Stomach (tissue), 4 donors: ENCODE measurements at regions not wholly inside any gene's neighbourhood (a gene's known extent, or its start where the extent isn't known, plus 50 kb on each side); places are given as distances from the start of the nearest gene placed in this dataset.

Experiments used
- EP300 ChIP-seq: sonication (generic); formaldehyde crosslinking; IDR thresholded peaks from one replicate; pipeline ENCODE4 v1.6.1; 2017; ENCODE audit warnings: antibody characterized with exemption
- TF ChIP-seq, protein P1 (sequence below), 7 experiments: fragments of 450-650 bp in 4 of 7; fragments of 200-600 bp in 3 of 7; sonication (generic) in 3 of 7; IDR thresholded peaks; one replicate each; pipeline ENCODE4 v1.5.1; 2016 to 2019; ENCODE audit warnings: antibody characterized with exemption in 7 of 7, control low read depth in 2 of 7, mild to moderate bottlenecking in 1 of 7

DNA sequence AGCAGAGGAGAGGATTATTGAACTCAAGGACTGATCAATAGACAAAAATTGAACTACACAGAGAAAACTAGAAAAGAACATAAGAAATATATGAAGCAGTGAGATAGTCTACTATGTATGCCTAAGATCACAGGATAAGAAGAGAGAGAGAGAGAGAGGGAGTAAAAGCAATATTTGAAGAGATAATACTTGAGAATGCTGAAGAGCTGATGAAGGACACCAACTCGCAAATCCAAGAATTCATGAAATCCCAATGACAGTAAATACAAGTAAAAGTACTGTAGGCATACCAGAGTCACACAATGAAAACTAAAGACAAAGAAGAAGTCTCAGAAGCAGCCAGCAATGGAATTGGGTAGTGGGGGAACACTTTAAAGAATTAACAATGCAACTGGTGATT is 260.1 kb upstream of the SPAG17 start:
- TF ChIP-seq, protein P1, sequence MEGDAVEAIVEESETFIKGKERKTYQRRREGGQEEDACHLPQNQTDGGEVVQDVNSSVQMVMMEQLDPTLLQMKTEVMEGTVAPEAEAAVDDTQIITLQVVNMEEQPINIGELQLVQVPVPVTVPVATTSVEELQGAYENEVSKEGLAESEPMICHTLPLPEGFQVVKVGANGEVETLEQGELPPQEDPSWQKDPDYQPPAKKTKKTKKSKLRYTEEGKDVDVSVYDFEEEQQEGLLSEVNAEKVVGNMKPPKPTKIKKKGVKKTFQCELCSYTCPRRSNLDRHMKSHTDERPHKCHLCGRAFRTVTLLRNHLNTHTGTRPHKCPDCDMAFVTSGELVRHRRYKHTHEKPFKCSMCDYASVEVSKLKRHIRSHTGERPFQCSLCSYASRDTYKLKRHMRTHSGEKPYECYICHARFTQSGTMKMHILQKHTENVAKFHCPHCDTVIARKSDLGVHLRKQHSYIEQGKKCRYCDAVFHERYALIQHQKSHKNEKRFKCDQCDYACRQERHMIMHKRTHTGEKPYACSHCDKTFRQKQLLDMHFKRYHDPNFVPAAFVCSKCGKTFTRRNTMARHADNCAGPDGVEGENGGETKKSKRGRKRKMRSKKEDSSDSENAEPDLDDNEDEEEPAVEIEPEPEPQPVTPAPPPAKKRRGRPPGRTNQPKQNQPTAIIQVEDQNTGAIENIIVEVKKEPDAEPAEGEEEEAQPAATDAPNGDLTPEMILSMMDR (IDR thresholded peaks at IDR 0.05) = no peak
- TF ChIP-seq EP300 = no peak
